AG04449 (cell line): ENCODE measurements at regions not wholly inside any gene's neighbourhood (a gene's known extent, or its start where the extent isn't known, plus 50 kb on each side); places are given as distances from the start of the nearest gene placed in this dataset.

ENCODE experiments used
- CTCF ChIA-PET: fragments of 350-600 bp; formaldehyde crosslinking; extraction: SDS; loops from one replicate; lab custom pipeline; 2021; ENCODE audit warnings: antibody characterized with exemption; lab: Yijun Ruan, JAX
- POLR2A ChIA-PET: fragments of 400-600, 350-600 bp; formaldehyde crosslinking; extraction: SDS; loops from one replicate; lab custom pipeline; 2020; ENCODE audit warnings: antibody characterized with exemption, inconsistent platforms; lab: Yijun Ruan, JAX
- DNase-seq: peaks from one replicate; pipeline ENCODE4 v3.0.0-alpha.2; 2010; ENCODE audit warnings: low read depth, low spot score
- H3K4me3 ChIP-seq: 2 replicates; pipeline ENCODE4 v1.5.1; 2011; ENCODE audit warnings: low read depth, mild to moderate bottlenecking, control low read depth, low read length
- CTCF ChIP-seq: IDR thresholded peaks from one replicate; pipeline ENCODE4 v1.5.1; 2011; ENCODE audit warnings: mild to moderate bottlenecking, moderate library complexity, low read length, control low read depth, inconsistent platforms; ENCODE audit not compliant: insufficient read depth; ENCODE audit errors: missing control alignments

- no peak overlapping the region for H3K4me3 ChIP-seq
- CTCF ChIA-PET: interaction anchor here (2.3 kb wide), 1 partner anchor 28 kb away, joined by 6 read pairs; no protein-coding TSS in a partner anchor
- POLR2A ChIA-PET: no interaction called here
- no peak for DNase-seq
- TF ChIP-seq CTCF: no peak
Measured at GRCh38 chr7:82701949-82702348, 258.4 kb upstream of the CACNA2D1 start.

- ChIA-PET CTCF (interaction anchor here (0.9 to 2.3 kb wide), 2 partner anchors 29 to 40 kb away, joined by 3 to 6 read pairs; no protein-coding TSS in a partner anchor), POLR2A (no interaction called here)
- no peak overlapping the region for H3K4me3 ChIP-seq
- no peak for DNase-seq
- TF ChIP-seq CTCF: no peak
Measured at GRCh38 chr7:82700741-82701140, 257.2 kb upstream of the CACNA2D1 start.

- POLR2A ChIA-PET: no interaction called here
- CTCF ChIA-PET: no interaction called here
Measured at GRCh38 chr7:82699773-82700186, 256.2 kb upstream of the CACNA2D1 start.

GRCh38 chr7:82697897-82698296 is 254.3 kb upstream of the CACNA2D1 start:
- H3K4me3 ChIP-seq: no peak overlapping the region
- ChIA-PET POLR2A (no interaction called here), CTCF (interaction anchor here (0.9 kb wide), 1 partner anchor 1213 kb away, joined by 3 read pairs; no protein-coding TSS in a partner anchor)
- no peak for TF ChIP-seq CTCF
- no peak for DNase-seq

More at GRCh38 chr7:82699773-82700186, 256.2 kb upstream of the CACNA2D1 start:
- DNase-seq: no peak
- TF ChIP-seq CTCF: no peak
- no peak overlapping the region for H3K4me3 ChIP-seq

GRCh38 chr7:82696631-82697030 is 253.1 kb upstream of the CACNA2D1 start:
- no peak for DNase-seq
- TF ChIP-seq CTCF: no peak
- POLR2A ChIA-PET: no interaction called here
- CTCF ChIA-PET: interaction anchor here (0.9 kb wide), 1 partner anchor 1212 kb away, joined by 3 read pairs; no protein-coding TSS in a partner anchor
- no peak overlapping the region for H3K4me3 ChIP-seq

GRCh38 chr7:82694022-82694421 is 250.4 kb upstream of the CACNA2D1 start:
- ChIA-PET POLR2A (no interaction called here), CTCF (no interaction called here)
- H3K4me3 ChIP-seq: no peak overlapping the region
- DNase-seq: no peak
- no peak for TF ChIP-seq CTCF
